B cell (primary cell): ENCODE measurements at regions not wholly inside any gene's neighbourhood (a gene's known extent, or its start where the extent isn't known, plus 50 kb on each side); places are given as distances from the start of the nearest gene placed in this dataset.

Experiments used
- ATAC-seq: fragments of 200-7000 bp; cut with Tn5 transposase; one replicate; pipeline ENCODE4 v1.10.0; 2021; ENCODE audit warnings: low read depth, mild to moderate bottlenecking, moderate number of reproducible peaks, moderate library complexity
- CTCF ChIA-PET: fragments of 350-600 bp; sonication (Branson Sonifier 250); formaldehyde crosslinking; loops from one replicate; lab custom pipeline; 2021; ENCODE audit warnings: antibody characterized with exemption, inconsistent platforms; lab: Charles Lee
- POLR2A ChIA-PET: fragments of 350-600 bp; sonication (Branson Sonifier 250); formaldehyde crosslinking; loops from one replicate; lab custom pipeline; 2021; ENCODE audit warnings: antibody characterized with exemption; lab: Charles Lee
- DNase-seq: peaks from one replicate; pipeline ENCODE4 v3.0.0; 2013
- H2AFZ ChIP-seq: 2 replicates; pipeline ENCODE4 v1.6.1; 2012; ENCODE audit warnings: mild to moderate bottlenecking, low read depth, low read length; ENCODE audit not compliant: insufficient read depth, poor library complexity, severe bottlenecking
- H3K27ac ChIP-seq, 2 donors: 1 replicate in 1 of 2; 2 replicates in 1 of 2; pipeline ENCODE4 v1.5.1; 2012 to 2013; ENCODE audit warnings: low read length in 2 of 2, mild to moderate bottlenecking in 2 of 2, moderate library complexity in 1 of 2
- H3K27me3 ChIP-seq, 4 experiments: fragments of 200-600 bp in 1 of 4; sonication (generic) in 1 of 4; replicated peaks in 1 of 4; 1 replicate in 2 of 4; 2 replicates in 2 of 4; pipeline versions ENCODE4 v1.6.1 to v1.7.0; 2013 to 2016; ENCODE audit warnings: low read length in 3 of 4, mild to moderate bottlenecking in 2 of 4, mixed read lengths in 1 of 4, moderate library complexity in 1 of 4; ENCODE audit not compliant: insufficient read depth in 4 of 4, control insufficient read depth in 3 of 4; ENCODE audit errors: control extremely low read depth in 1 of 4
- H3K36me3 ChIP-seq, 2 experiments: replicated peaks in 1 of 2; 1 replicate in 1 of 2; 2 replicates in 1 of 2; pipeline versions ENCODE4 v1.6.1 to v1.7.1; 2013; ENCODE audit warnings: low read length in 1 of 2; ENCODE audit not compliant: insufficient read depth in 2 of 2, control insufficient read depth in 1 of 2; ENCODE audit errors: control extremely low read depth in 1 of 2, extremely low read depth in 1 of 2
- H3K4me1 ChIP-seq, 2 donors: fragments of 200-600 bp in 1 of 2; sonication (generic) in 1 of 2; 1 replicate in 1 of 2; 2 replicates in 1 of 2; pipeline versions ENCODE4 v1.5.1 to v1.6.1; 2013 to 2017; ENCODE audit warnings: low read length in 2 of 2; ENCODE audit not compliant: control insufficient read depth in 2 of 2, insufficient read depth in 2 of 2
- H3K4me2 ChIP-seq: replicated peaks from 2 replicates; pipeline ENCODE3; 2012; ENCODE audit warnings: mild to moderate bottlenecking, low read depth, low read length; ENCODE audit not compliant: poor library complexity, severe bottlenecking
- H3K4me3 ChIP-seq, 5 experiments: fragments of 200-600 bp in 1 of 5; sonication (generic) in 1 of 5; 1 replicate in 3 of 5; 2 replicates in 2 of 5; pipeline versions ENCODE4 v1.5.1 to v1.7.0; 2011 to 2016; ENCODE audit warnings: low read length in 4 of 5, mild to moderate bottlenecking in 4 of 5, low read depth in 2 of 5, control low read depth in 1 of 5, moderate library complexity in 1 of 5; ENCODE audit not compliant: insufficient read depth in 1 of 5; ENCODE audit errors: control extremely low read depth in 1 of 5, extremely low read depth in 1 of 5
- H3K79me2 ChIP-seq: fragments of 200-600 bp; sonication (generic); one replicate; pipeline ENCODE4 v1.6.0; 2016; ENCODE audit warnings: low read length; ENCODE audit not compliant: control insufficient read depth, insufficient read depth
- H3K9ac ChIP-seq: fragments of 200-600 bp; sonication (generic); 2 replicates; pipeline ENCODE4 v1.6.1; 2017; ENCODE audit warnings: mild to moderate bottlenecking, low read length, moderate library complexity
- H3K9me3 ChIP-seq, 3 donors: one replicate each; pipeline versions ENCODE4 v1.6.1 to v1.7.1; 2013; ENCODE audit warnings: low read length in 2 of 3; ENCODE audit not compliant: control insufficient read depth in 2 of 3, insufficient read depth in 1 of 3; ENCODE audit errors: control extremely low read depth in 1 of 3
- H4K20me1 ChIP-seq: 2 replicates; pipeline ENCODE4 v1.6.0; 2012; ENCODE audit warnings: mild to moderate bottlenecking, low read length; ENCODE audit not compliant: insufficient read depth, control insufficient read depth, poor library complexity, severe bottlenecking
- H3K27ac Mint-ChIP-seq: one replicate; pipeline ENCODE4 v1.8.0; 2021; ENCODE audit warnings: mixed read lengths
- H3K27me3 Mint-ChIP-seq: one replicate; pipeline ENCODE4 v1.8.0; 2021; ENCODE audit warnings: mixed read lengths
- H3K4me1 Mint-ChIP-seq: one replicate; pipeline ENCODE4 v1.8.0; 2021; ENCODE audit warnings: mixed read lengths
- H3K4me3 Mint-ChIP-seq: one replicate; pipeline ENCODE4 v1.8.0; 2021; ENCODE audit warnings: mixed read lengths
- H3K9me3 Mint-ChIP-seq: one replicate; pipeline ENCODE4 v1.8.0; 2022; ENCODE audit warnings: mixed read lengths; ENCODE audit not compliant: insufficient read depth
- EZH2 ChIP-seq: IDR thresholded peaks from 2 replicates; pipeline ENCODE4 v1.6.1; 2012; ENCODE audit warnings: borderline replicate concordance, low read depth, mild to moderate bottlenecking, moderate library complexity, low read length; ENCODE audit not compliant: insufficient read depth, poor library complexity, severe bottlenecking
- WGBS: methylation state at CpG from one replicate; pipeline ENCODE4 v1.1.5; 2013; ENCODE audit warnings: missing lambda C conversion rate; ENCODE audit not compliant: insufficient coverage; 5-methylcytosine and 5-hydroxymethylcytosine counted together
- intact Hi-C: fragments of 100-400 bp; cut with micrococcal nuclease; formaldehyde crosslinking; loops from one replicate; pipeline ENCODE4 v1.10.0; 2022
- TF ChIP-seq, protein P1 (sequence below): fragments of 200-600 bp; IDR thresholded peaks from one replicate; pipeline ENCODE4 v1.8.0; 2022; ENCODE audit warnings: antibody characterized with exemption, mild to moderate bottlenecking

DNA sequence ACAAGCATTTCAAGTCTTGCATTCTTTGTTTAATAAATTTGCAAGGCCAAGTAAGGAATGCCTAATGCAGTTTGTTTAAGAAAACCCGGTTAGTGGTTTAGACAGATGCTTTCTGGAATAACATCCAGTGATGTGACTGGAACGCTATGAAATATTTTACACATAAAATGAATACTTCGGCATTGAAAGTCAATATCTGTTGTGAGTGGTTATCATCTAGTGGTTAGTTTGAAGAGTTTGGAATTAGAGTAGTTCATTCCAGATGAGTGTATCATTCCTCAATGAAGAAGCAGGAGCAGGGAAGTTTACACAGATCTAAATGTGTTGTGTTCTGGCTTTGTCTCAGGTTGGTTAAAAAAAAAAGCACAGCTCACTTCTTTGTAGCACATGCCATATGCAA, 608.0 kb upstream of the PIK3C3 start:
- no peaks in the 10 kb centered on the region for H3K79me2 ChIP-seq
- Mint-ChIP-seq H3K4me1 (no peaks in the 10 kb centered on the region), H3K27me3 (no peaks in the 10 kb centered on the region), H3K9me3 (peaks cover 5% of the 10 kb centered on the region), H3K4me3 (no peak overlapping the region), H3K27ac (no peak overlapping the region)
- no peak for TF ChIP-seq EZH2
- TF ChIP-seq, protein P1, sequence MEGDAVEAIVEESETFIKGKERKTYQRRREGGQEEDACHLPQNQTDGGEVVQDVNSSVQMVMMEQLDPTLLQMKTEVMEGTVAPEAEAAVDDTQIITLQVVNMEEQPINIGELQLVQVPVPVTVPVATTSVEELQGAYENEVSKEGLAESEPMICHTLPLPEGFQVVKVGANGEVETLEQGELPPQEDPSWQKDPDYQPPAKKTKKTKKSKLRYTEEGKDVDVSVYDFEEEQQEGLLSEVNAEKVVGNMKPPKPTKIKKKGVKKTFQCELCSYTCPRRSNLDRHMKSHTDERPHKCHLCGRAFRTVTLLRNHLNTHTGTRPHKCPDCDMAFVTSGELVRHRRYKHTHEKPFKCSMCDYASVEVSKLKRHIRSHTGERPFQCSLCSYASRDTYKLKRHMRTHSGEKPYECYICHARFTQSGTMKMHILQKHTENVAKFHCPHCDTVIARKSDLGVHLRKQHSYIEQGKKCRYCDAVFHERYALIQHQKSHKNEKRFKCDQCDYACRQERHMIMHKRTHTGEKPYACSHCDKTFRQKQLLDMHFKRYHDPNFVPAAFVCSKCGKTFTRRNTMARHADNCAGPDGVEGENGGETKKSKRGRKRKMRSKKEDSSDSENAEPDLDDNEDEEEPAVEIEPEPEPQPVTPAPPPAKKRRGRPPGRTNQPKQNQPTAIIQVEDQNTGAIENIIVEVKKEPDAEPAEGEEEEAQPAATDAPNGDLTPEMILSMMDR: no peak
- H3K9ac ChIP-seq: no peak overlapping the region
- peaks cover 0 to 2% (median 0%) of the 10 kb centered on the region in 3 donors for H3K9me3 ChIP-seq
- H3K4me1 ChIP-seq: no peaks in the 10 kb centered on the region
- ATAC-seq: no peak
- no peaks in the 10 kb centered on the region for H4K20me1 ChIP-seq
- H2AFZ ChIP-seq: no peak overlapping the region
- H3K27me3 ChIP-seq: no peaks in the 10 kb centered on the region
- intact Hi-C loops: no loop called here
- no peak overlapping the region for H3K4me2 ChIP-seq
- WGBS: no CpG with 5 or more reads among the region's 3 CpGs
- no peaks in the 10 kb centered on the region for H3K36me3 ChIP-seq
- H3K4me3 ChIP-seq: no peak overlapping the region
- ChIA-PET POLR2A (no interaction called here), CTCF (no interaction called here)
- no peak overlapping the region for H3K27ac ChIP-seq
- DNase-seq: no peak

DNA sequence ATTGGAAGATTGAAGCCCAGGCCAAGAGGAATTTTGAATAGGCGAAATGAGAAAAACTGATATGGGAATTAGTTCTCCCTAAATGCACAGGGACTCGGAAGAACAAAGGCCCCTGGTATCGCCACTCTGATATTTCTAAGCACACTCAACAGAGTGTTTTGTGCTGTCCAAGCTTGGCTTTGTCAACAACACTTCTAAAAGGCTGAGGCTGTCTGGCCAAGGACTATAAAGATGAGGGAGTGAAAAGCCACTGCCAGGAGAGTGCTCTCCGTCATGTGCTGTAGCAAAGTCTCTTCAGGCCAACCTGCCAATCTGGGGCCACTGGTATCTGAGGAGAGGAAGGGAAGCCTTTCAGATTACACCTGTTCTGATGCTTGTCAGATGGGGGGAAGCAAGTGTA, 611.2 kb upstream of the PIK3C3 start:
- Mint-ChIP-seq H3K9me3 (peaks cover 5% of the 10 kb centered on the region), H3K27ac (no peak overlapping the region), H3K27me3 (no peaks in the 10 kb centered on the region), H3K4me3 (no peak overlapping the region), H3K4me1 (no peaks in the 10 kb centered on the region)
- Histone ChIP-seq H3K36me3 (no peaks in the 10 kb centered on the region), H3K27ac (no peak overlapping the region), H3K27me3 (no peaks in the 10 kb centered on the region), H3K4me1 (no peaks in the 10 kb centered on the region), H3K79me2 (no peaks in the 10 kb centered on the region), H4K20me1 (no peaks in the 10 kb centered on the region), H2AFZ (no peak overlapping the region), H3K4me2 (no peak overlapping the region), H3K4me3 (no peak overlapping the region), H3K9me3 (peaks cover 0 to 2% (median 0%) of the 10 kb centered on the region in 3 donors), H3K9ac (no peak overlapping the region)
- no peak for ATAC-seq
- ChIA-PET CTCF (no interaction called here), POLR2A (no interaction called here)
- intact Hi-C loops: no loop called here
- 100% methylated on average over 1 of the region's 4 CpGs for WGBS
- TF ChIP-seq, protein P1: no peak
- TF ChIP-seq EZH2: no peak
- DNase-seq: no peak
